SU-DHL-6 (cell line): ENCODE measurements at regions not wholly inside any gene's neighbourhood (a gene's known extent, or its start where the extent isn't known, plus 50 kb on each side); places are given as distances from the start of the nearest gene placed in this dataset.

ENCODE experiments used
- H2AFZ ChIP-seq: fragments of 200-600 bp; sonication (generic); 2 replicates; pipeline ENCODE4 v1.6.1; 2014; ENCODE audit warnings: low read depth, mild to moderate bottlenecking, moderate library complexity, mixed read lengths, antibody characterized with exemption, low read length; ENCODE audit not compliant: severe bottlenecking
- H3F3A ChIP-seq: fragments of 200-600 bp; shearing (Covaris generic); 2 replicates; pipeline ENCODE4 v1.6.0; 2016; ENCODE audit warnings: antibody characterized with exemption, mild to moderate bottlenecking; ENCODE audit not compliant: insufficient read depth
- H3K27ac ChIP-seq: fragments of 200-600 bp; sonication (generic); 2 replicates; pipeline ENCODE4 v1.5.1; 2016; ENCODE audit warnings: low read depth, mild to moderate bottlenecking, low read length, moderate library complexity, mixed read lengths
- H3K27me3 ChIP-seq: fragments of 200-600 bp; sonication (generic), shearing (Covaris generic); 2 replicates; pipeline ENCODE4 v1.6.0; 2014; ENCODE audit warnings: mild to moderate bottlenecking, low read length
- H3K36me3 ChIP-seq: fragments of 200-600 bp; sonication (generic); 2 replicates; pipeline ENCODE4 v1.6.1; 2014; ENCODE audit warnings: mild to moderate bottlenecking, low read length, mixed read lengths
- H3K4me2 ChIP-seq: fragments of 300-600, 200-600 bp; shearing (Covaris generic), sonication (generic); 2 replicates; pipeline ENCODE4 v1.6.0; 2014; ENCODE audit warnings: low read length, low read depth, mild to moderate bottlenecking; ENCODE audit not compliant: poor library complexity, severe bottlenecking
- H3K4me3 ChIP-seq: fragments of 200-600 bp; sonication (generic); 2 replicates; pipeline ENCODE4 v1.5.1; 2014; ENCODE audit warnings: antibody characterized with exemption, low read length, mild to moderate bottlenecking, mixed read lengths; ENCODE audit not compliant: insufficient read depth, poor library complexity, severe bottlenecking
- H3K79me2 ChIP-seq: fragments of 200-600 bp; sonication (generic); 2 replicates; pipeline ENCODE4 v1.6.1; 2014; ENCODE audit warnings: mild to moderate bottlenecking, low read length, moderate library complexity; ENCODE audit not compliant: insufficient read depth
- H3K9ac ChIP-seq: fragments of 200-600 bp; sonication (generic); 2 replicates; pipeline ENCODE4 v1.7.0; 2014; ENCODE audit warnings: mild to moderate bottlenecking, low read length
- H3K9me2 ChIP-seq: fragments of 200-600 bp; sonication (generic); replicated peaks from 2 replicates; pipeline ENCODE4 v1.6.1; 2014; ENCODE audit warnings: low read length; ENCODE audit not compliant: insufficient read depth
- H3K9me3 ChIP-seq: fragments of 200-600 bp; sonication (generic); 2 replicates; pipeline ENCODE4 v1.6.1; 2014; ENCODE audit warnings: low read length, mixed read lengths; ENCODE audit not compliant: insufficient read depth
- H4K20me1 ChIP-seq: fragments of 200-600 bp; sonication (generic); 2 replicates; pipeline ENCODE4 v1.6.1; 2014; ENCODE audit warnings: low read depth, mild to moderate bottlenecking, antibody characterized with exemption, low read length, moderate library complexity, mixed read lengths
- CTCF ChIP-seq: fragments of 200-600 bp; sonication (generic); IDR thresholded peaks from one replicate; pipeline ENCODE4 v1.5.1; 2017; ENCODE audit warnings: antibody characterized with exemption, mild to moderate bottlenecking, low read length, moderate library complexity; ENCODE audit not compliant: insufficient read depth, poor library complexity, severe bottlenecking
- EZH2phosphoT487 ChIP-seq: fragments of 200-600 bp; sonication (generic), shearing (Covaris generic); conservative IDR thresholded peaks from 2 replicates; pipeline ENCODE4 v1.6.1; 2018; ENCODE audit warnings: mild to moderate bottlenecking, antibody characterized with exemption, low read length, moderate library complexity, mixed read lengths

- Histone ChIP-seq H3K79me2 (no peaks in the 10 kb centered on the region), H3K4me3 (no peak overlapping the region), H3K9me3 (no peaks in the 10 kb centered on the region), H3K4me2 (no peak overlapping the region), H3F3A (no peaks in the 10 kb centered on the region), H3K27ac (no peak overlapping the region), H3K27me3 (no peaks in the 10 kb centered on the region), H3K9me2 (no peaks in the 10 kb centered on the region), H3K36me3 (no peaks in the 10 kb centered on the region), H2AFZ (no peak overlapping the region), H3K9ac (no peak overlapping the region), H4K20me1 (no peaks in the 10 kb centered on the region)
- no peak for TF ChIP-seq EZH2phosphoT487
- TF ChIP-seq CTCF = no peak
These were observed 156.6 kb upstream of the RAB4A start for GRCh38 chr1:229114315-229114714.

- TF ChIP-seq CTCF (no peak), EZH2phosphoT487 (no peak)
- H3K79me2 ChIP-seq = no peaks in the 10 kb centered on the region
- H3K36me3 ChIP-seq = no peaks in the 10 kb centered on the region
- no peak overlapping the region for H3K9ac ChIP-seq
- no peak overlapping the region for H3K27ac ChIP-seq
- H3F3A ChIP-seq = no peaks in the 10 kb centered on the region
- no peaks in the 10 kb centered on the region for H4K20me1 ChIP-seq
- H3K9me3 ChIP-seq = no peaks in the 10 kb centered on the region
- H3K9me2 ChIP-seq = no peaks in the 10 kb centered on the region
- no peaks in the 10 kb centered on the region for H3K27me3 ChIP-seq
- no peak overlapping the region for H3K4me2 ChIP-seq
- no peak overlapping the region for H3K4me3 ChIP-seq
- no peak overlapping the region for H2AFZ ChIP-seq
These were observed 156.0 kb upstream of the RAB4A start for GRCh38 chr1:229114850-229115365.

- Histone ChIP-seq H2AFZ (no peak overlapping the region), H3K27me3 (no peaks in the 10 kb centered on the region), H3K4me2 (no peak overlapping the region)
These were observed 154.8 kb upstream of the RAB4A start for GRCh38 chr1:229116114-229116513.

More at GRCh38 chr1:229116114-229116513, 154.8 kb upstream of the RAB4A start:
- H3K9me3 ChIP-seq = no peaks in the 10 kb centered on the region
- no peaks in the 10 kb centered on the region for H3F3A ChIP-seq
- H3K36me3 ChIP-seq = no peaks in the 10 kb centered on the region
- H3K9ac ChIP-seq = no peak overlapping the region
- H3K27ac ChIP-seq = no peak overlapping the region
- no peaks in the 10 kb centered on the region for H3K79me2 ChIP-seq
- H3K4me3 ChIP-seq = no peak overlapping the region
- TF ChIP-seq CTCF (no peak), EZH2phosphoT487 (no peak)
- no peaks in the 10 kb centered on the region for H3K9me2 ChIP-seq
- no peaks in the 10 kb centered on the region for H4K20me1 ChIP-seq
